ENCODE measurements at regions not wholly inside any gene's neighbourhood (a gene's known extent, or its start where the extent isn't known, plus 50 kb on each side); places are given as distances from the start of the nearest gene placed in this dataset.

DNA sequence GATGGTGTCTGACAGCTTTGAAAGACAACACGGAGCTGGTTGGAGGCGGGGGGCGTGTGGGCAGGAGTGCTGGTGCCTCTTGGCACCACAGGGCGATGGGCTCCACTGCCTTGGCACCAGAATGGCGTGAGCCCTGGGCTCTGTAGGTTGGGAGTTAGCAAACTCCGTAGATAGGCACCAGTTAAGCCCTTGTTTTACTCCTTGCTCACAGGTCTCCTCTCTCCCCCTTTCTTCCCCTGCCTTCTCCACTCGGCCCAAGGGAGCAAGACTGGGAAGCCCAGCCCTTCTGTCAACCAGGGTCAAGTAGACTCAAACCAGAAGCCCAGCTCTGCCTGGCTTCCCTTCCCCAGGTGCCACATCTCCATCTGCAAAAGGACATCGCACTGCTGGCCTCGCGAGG is 281.7 kb upstream of the ID2 start:
- no peak overlapping the region for H3K27ac Mint-ChIP-seq
- no peak for TF ChIP-seq CTCF (conservative IDR thresholded peaks at IDR 0.05)
- H3K9me3 Mint-ChIP-seq: peaks cover 7% of the 10 kb centered on the region
- H3K36me3 Mint-ChIP-seq: peaks cover 4% of the 10 kb centered on the region
- no peak overlapping the region for H3K4me3 Mint-ChIP-seq
- no peak for DNase-seq (ENCODE audit: extremely low spot score, unreplicated experiment)
- no peaks in the 10 kb centered on the region for H3K27me3 Mint-ChIP-seq
- H3K4me1 Mint-ChIP-seq (ENCODE audit: unreplicated experiment): peaks cover 24% of the 10 kb centered on the region

- Mint-ChIP-seq H3K4me3 (no peak overlapping the region), H3K36me3 (peaks cover 4% of the 10 kb centered on the region), H3K27ac (no peak overlapping the region), H3K4me1 (ENCODE audit: unreplicated experiment) (peaks cover 24% of the 10 kb centered on the region), H3K27me3 (no peaks in the 10 kb centered on the region), H3K9me3 (peaks cover 12% of the 10 kb centered on the region)
- no peak for TF ChIP-seq CTCF (conservative IDR thresholded peaks at IDR 0.05)
- no peak for DNase-seq (ENCODE audit: extremely low spot score, unreplicated experiment)
Observed at GRCh38 chr2:8402222-8402621, 279.6 kb upstream of the ID2 start.

DNA sequence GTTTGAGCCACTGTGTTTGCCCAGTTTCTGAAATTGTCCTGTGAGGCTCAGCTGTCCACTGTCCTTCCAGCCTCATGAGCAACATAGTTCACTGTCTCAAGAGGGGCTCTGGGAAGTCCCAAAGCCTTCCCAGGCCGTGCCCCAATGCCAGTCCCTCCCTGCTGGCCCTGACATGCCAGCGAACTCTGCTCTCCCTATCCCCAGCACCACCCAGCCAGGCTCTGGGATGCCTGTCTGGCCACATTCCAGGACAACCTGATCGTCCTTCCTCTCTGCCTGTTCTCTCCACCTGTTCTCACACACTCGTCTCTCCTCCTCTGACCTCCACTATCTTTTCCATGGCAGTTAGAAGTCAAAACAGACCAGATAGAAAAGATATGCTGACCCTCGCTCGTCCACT is 278.0 kb upstream of the ID2 start:
- DNase-seq (ENCODE audit: extremely low spot score, unreplicated experiment): no peak
- peak overlapping the region; percentile 80 for H3K27ac Mint-ChIP-seq

DNA sequence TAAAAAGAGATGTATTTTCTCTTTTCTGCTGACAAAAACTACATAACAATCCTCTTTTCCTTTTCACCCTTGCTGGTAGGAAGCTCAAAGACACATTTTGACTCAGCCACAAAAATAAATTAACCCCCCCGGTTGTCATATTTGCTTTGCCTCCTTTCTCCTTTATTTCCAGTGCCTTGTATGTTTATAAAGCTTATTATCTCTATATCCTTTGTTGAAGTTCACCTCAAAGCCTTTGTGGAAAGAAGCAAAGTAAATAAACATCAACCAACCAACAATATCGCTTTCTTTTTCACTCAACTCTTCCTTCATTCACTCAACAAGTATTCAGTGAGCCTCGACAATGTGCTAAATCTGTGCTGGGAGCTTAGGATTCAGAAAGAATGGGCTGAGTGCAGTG is 276.5 kb upstream of the ID2 start:
- TF ChIP-seq CTCF (conservative IDR thresholded peaks at IDR 0.05): no peak
- no peak for DNase-seq (ENCODE audit: extremely low spot score, unreplicated experiment)
- Mint-ChIP-seq H3K9me3 (peaks cover 7% of the 10 kb centered on the region), H3K27ac (peak overlapping the region; percentile 44), H3K36me3 (peaks cover 4% of the 10 kb centered on the region), H3K27me3 (no peaks in the 10 kb centered on the region), H3K4me1 (ENCODE audit: unreplicated experiment) (peaks cover 30% of the 10 kb centered on the region), H3K4me3 (no peak overlapping the region)

More for the DNA sequence above, 278.0 kb upstream of the ID2 start:
- peaks cover 4% of the 10 kb centered on the region for H3K36me3 Mint-ChIP-seq
- peaks cover 8% of the 10 kb centered on the region for H3K9me3 Mint-ChIP-seq
- TF ChIP-seq CTCF (conservative IDR thresholded peaks at IDR 0.05): no peak
- peak overlapping the region; percentile 2 for H3K4me3 Mint-ChIP-seq
- H3K4me1 Mint-ChIP-seq (ENCODE audit: unreplicated experiment): peaks cover 27% of the 10 kb centered on the region
- H3K27me3 Mint-ChIP-seq: no peaks in the 10 kb centered on the region

DNA sequence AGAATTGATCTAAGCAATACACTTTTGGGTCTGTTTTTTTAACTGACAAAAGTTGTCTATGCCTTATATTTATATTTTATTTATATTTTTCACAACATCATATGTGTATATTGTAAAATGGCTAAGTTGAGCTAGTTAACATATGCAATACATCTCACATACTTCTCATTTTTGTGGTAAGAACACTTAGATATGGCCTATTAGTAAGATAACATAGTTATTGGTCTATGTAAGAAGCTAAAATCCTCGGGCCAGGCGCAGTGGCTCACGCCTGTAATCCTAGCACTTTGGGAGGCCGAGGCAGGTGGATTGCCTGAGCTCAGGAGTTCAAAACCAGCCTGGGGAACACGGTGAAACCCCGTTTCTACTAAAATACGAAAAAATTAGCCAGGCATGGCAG is 275.6 kb upstream of the ID2 start:
- no peak overlapping the region for H3K4me3 Mint-ChIP-seq
- TF ChIP-seq CTCF (conservative IDR thresholded peaks at IDR 0.05): no peak
- peaks cover 7% of the 10 kb centered on the region for H3K9me3 Mint-ChIP-seq
- H3K27me3 Mint-ChIP-seq: no peaks in the 10 kb centered on the region
- DNase-seq (ENCODE audit: extremely low spot score, unreplicated experiment): no peak
- no peak overlapping the region for H3K27ac Mint-ChIP-seq
- H3K36me3 Mint-ChIP-seq: peaks cover 4% of the 10 kb centered on the region
- peaks cover 30% of the 10 kb centered on the region for H3K4me1 Mint-ChIP-seq (ENCODE audit: unreplicated experiment)

DNA sequence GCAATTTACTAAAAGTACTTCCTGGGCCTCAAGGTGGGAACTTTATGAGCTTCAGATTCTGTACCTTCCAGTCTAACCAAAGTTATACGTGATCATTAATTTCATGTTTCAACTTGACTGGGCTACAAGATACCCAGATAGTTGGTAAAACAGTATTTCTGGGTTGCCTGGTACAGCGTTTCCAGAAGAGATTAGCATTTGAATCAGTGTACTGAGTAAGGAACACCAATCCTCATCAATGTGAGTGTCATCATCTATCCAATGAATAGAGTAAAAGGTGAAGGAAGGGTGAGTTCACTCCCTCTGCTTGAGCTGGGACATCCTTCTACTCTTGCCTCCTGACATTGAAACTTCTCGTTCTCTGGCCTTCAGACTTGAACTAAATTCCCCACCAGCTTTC is 274.5 kb upstream of the ID2 start:
- peaks cover 4% of the 10 kb centered on the region for H3K36me3 Mint-ChIP-seq
- DNase-seq (ENCODE audit: extremely low spot score, unreplicated experiment): no peak
- H3K4me1 Mint-ChIP-seq (ENCODE audit: unreplicated experiment): peaks cover 36% of the 10 kb centered on the region
- H3K27ac Mint-ChIP-seq: no peak overlapping the region
- no peak for TF ChIP-seq CTCF (conservative IDR thresholded peaks at IDR 0.05)
- H3K4me3 Mint-ChIP-seq: no peak overlapping the region
- H3K9me3 Mint-ChIP-seq: peaks cover 11% of the 10 kb centered on the region
- no peaks in the 10 kb centered on the region for H3K27me3 Mint-ChIP-seq

All from type B pancreatic cell (in vitro differentiated cells).